ENCODE measurements at regions not wholly inside any gene's neighbourhood (a gene's known extent, or its start where the extent isn't known, plus 50 kb on each side); places are given as distances from the start of the nearest gene placed in this dataset.

GRCh38 chr14:30138567-30138966 lies 210.9 kb upstream of the PRKD1 start:
- intact Hi-C loops (cut with DNase I, micrococcal nuclease), result no loop called here
- no peak for DNase-seq
- no peak for ATAC-seq

GRCh38 chr14:30142216-30142615 lies 214.6 kb upstream of the PRKD1 start:
- ATAC-seq (no peak), DNase-seq (no peak)
- intact Hi-C loops (cut with DNase I, micrococcal nuclease), result no loop called here

GRCh38 chr14:30143627-30144026 lies 216.0 kb upstream of the PRKD1 start:
- intact Hi-C loops (cut with DNase I, micrococcal nuclease), result no loop called here
- no peak for DNase-seq
- no peak for ATAC-seq

- no peak for ATAC-seq
- DNase-seq, result no peak
- intact Hi-C loops (cut with DNase I, micrococcal nuclease), result no loop called here
These were observed 226.1 kb upstream of the PRKD1 start for GRCh38 chr14:30153717-30154116.

- DNase-seq, result no peak
- no peak for ATAC-seq
- intact Hi-C loops (cut with DNase I, micrococcal nuclease), result no loop called here
These were observed 228.9 kb upstream of the PRKD1 start for GRCh38 chr14:30156571-30156970.

- ATAC-seq (no peak), DNase-seq (no peak)
- intact Hi-C loops (cut with DNase I, micrococcal nuclease), result no loop called here
These were observed 230.7 kb upstream of the PRKD1 start for GRCh38 chr14:30158299-30158698.

GRCh38 chr14:30159374-30159773 lies 231.7 kb upstream of the PRKD1 start:
- intact Hi-C loops (cut with DNase I, micrococcal nuclease), result no loop called here
- ATAC-seq, result no peak
- DNase-seq, result no peak

GRCh38 chr14:30160608-30161007 lies 233.0 kb upstream of the PRKD1 start:
- no peak for DNase-seq
- ATAC-seq, result no peak
- intact Hi-C loops (cut with DNase I, micrococcal nuclease), result no loop called here

GRCh38 chr14:30162066-30162465 lies 234.4 kb upstream of the PRKD1 start:
- no peak for DNase-seq

GRCh38 chr14:30165255-30165654 lies 237.6 kb upstream of the PRKD1 start:
- no peak for ATAC-seq
- intact Hi-C loops (cut with DNase I, micrococcal nuclease), result no loop called here
- DNase-seq, result no peak

More at GRCh38 chr14:30162066-30162465, 234.4 kb upstream of the PRKD1 start:
- no peak for ATAC-seq
- intact Hi-C loops (cut with DNase I, micrococcal nuclease), result no loop called here

- ATAC-seq, result no peak
These were observed 250.1 kb upstream of the PRKD1 start for GRCh38 chr14:30177781-30178180.

GRCh38 chr14:30179381-30180130 lies 251.9 kb upstream of the PRKD1 start:
- no peak for ATAC-seq
- DNase-seq, result no peak
- intact Hi-C loops (cut with DNase I, micrococcal nuclease), result no loop called here

More at GRCh38 chr14:30177781-30178180, 250.1 kb upstream of the PRKD1 start:
- no peak for DNase-seq
- intact Hi-C loops (cut with DNase I, micrococcal nuclease), result no loop called here

GRCh38 chr14:30180219-30180618 lies 252.6 kb upstream of the PRKD1 start:
- intact Hi-C loops (cut with DNase I, micrococcal nuclease), result no loop called here
- ATAC-seq, result no peak
- no peak for DNase-seq

GRCh38 chr14:30185832-30186231 lies 258.2 kb upstream of the PRKD1 start:
- no peak for DNase-seq
- no peak for ATAC-seq
- intact Hi-C loops (cut with DNase I, micrococcal nuclease), result no loop called here

GRCh38 chr14:30191639-30192279 lies 264.1 kb upstream of the PRKD1 start:
- intact Hi-C loops (cut with DNase I, micrococcal nuclease), result no loop called here
- DNase-seq (no peak), ATAC-seq (no peak)

GRCh38 chr14:30193101-30193500 lies 265.5 kb upstream of the PRKD1 start:
- no peak for ATAC-seq
- intact Hi-C loops (cut with DNase I, micrococcal nuclease), result no loop called here
- DNase-seq, result no peak

- intact Hi-C loops (cut with DNase I, micrococcal nuclease), result no loop called here
- ATAC-seq (no peak), DNase-seq (no peak)
These were observed 266.3 kb upstream of the PRKD1 start for GRCh38 chr14:30193845-30194501.

GRCh38 chr14:30194741-30195148 lies 267.1 kb upstream of the PRKD1 start:
- ATAC-seq, result no peak
- intact Hi-C loops (cut with DNase I, micrococcal nuclease), result no loop called here
- DNase-seq, result no peak

- ATAC-seq, result no peak
- no peak for DNase-seq
- intact Hi-C loops (cut with DNase I, micrococcal nuclease), result no loop called here
These were observed 268.3 kb upstream of the PRKD1 start for GRCh38 chr14:30195941-30196340.

GRCh38 chr14:30196861-30197260 lies 269.2 kb upstream of the PRKD1 start:
- intact Hi-C loops (cut with DNase I, micrococcal nuclease), result no loop called here
- ATAC-seq, result no peak

More at GRCh38 chr14:30196861-30197260, 269.2 kb upstream of the PRKD1 start:
- DNase-seq, result no peak
